Spinal cord (tissue), 9 donors: ENCODE measurements at regions not wholly inside any gene's neighbourhood (a gene's known extent, or its start where the extent isn't known, plus 50 kb on each side); places are given as distances from the start of the nearest gene placed in this dataset.

Experiments
- DNase-seq, 6 donors: peaks; one replicate each; pipeline versions ENCODE4 v3.0.0 to v3.0.0-alpha.2; 2013 to 2015; ENCODE audit warnings: low spot score in 6 of 6, low read depth in 4 of 6
- H3K27ac ChIP-seq: one replicate; pipeline ENCODE4 v1.5.1; 2013; ENCODE audit warnings: low read depth, low read length, control low read depth
- H3K27me3 ChIP-seq: one replicate; pipeline ENCODE4 v1.6.1; 2013; ENCODE audit warnings: low read length; ENCODE audit not compliant: control insufficient read depth, insufficient read depth
- H3K36me3 ChIP-seq: one replicate; pipeline ENCODE4 v1.6.1; 2013; ENCODE audit warnings: low read length; ENCODE audit not compliant: control insufficient read depth, insufficient read depth
- H3K4me1 ChIP-seq: one replicate; pipeline ENCODE4 v1.6.1; 2013; ENCODE audit warnings: low read length; ENCODE audit not compliant: control insufficient read depth, insufficient read depth
- H3K4me3 ChIP-seq: one replicate; pipeline ENCODE4 v1.5.1; 2013; ENCODE audit warnings: low read depth, low read length, control low read depth
- H3K9me3 ChIP-seq: one replicate; pipeline ENCODE4 v1.6.1; 2013; ENCODE audit warnings: low read length; ENCODE audit not compliant: control insufficient read depth, insufficient read depth
- WGBS: methylation state at CpG from one replicate; pipeline ENCODE4 v1.1.5; 2013; ENCODE audit warnings: missing lambda C conversion rate; ENCODE audit not compliant: insufficient coverage; 5-methylcytosine and 5-hydroxymethylcytosine counted together
- donor health status: healthy.

DNA sequence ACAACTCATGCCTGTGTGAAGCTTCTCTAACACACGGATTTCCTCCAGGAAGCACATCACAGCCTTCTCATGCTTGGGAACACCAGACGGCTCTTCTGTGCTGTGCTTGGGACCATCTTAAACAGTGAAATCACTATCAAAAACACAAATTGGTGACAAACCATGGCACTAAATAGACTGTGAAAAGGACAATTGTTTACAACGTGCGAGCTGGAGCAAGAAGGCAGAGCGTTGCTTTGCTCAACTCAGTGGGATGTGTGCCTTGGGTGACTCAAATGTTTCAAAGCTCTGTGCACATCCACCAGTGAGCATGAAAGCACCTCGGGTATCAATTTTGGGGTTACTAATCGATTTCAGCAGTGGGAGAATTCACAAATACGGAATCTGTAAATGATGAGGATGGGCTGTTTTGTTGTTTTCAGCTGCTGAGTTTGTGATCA is 182.4 kb upstream of the ARL4C start:
- 75% methylated on average over 8 of the region's 8 CpGs for WGBS
- Histone ChIP-seq H3K27ac (no peak overlapping the region), H3K36me3 (no peaks in the 10 kb centered on the region), H3K27me3 (no peaks in the 10 kb centered on the region), H3K4me1 (peaks cover 23% of the 10 kb centered on the region), H3K4me3 (no peak overlapping the region), H3K9me3 (no peaks in the 10 kb centered on the region)
- DNase-seq, result peak in 1 of 6 donors; percentile 57

DNA sequence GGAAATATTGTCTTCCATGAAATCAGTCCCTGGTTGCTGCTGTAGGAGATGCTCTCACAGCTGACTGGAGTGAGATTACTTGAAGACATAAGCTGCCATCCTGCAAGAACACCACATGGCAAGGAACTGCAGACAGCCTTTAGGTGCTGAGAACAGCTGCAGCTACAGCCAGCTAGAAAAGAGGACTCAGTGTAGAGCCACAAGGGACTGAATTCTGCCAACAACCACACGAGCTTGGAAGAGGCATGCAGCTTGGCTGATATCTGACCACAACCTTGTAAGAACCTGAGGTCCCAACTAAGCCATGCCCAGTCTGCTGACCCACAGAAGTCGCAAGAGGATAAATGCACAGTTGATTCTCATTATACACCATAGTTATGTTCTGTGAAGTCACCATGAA is 181.8 kb upstream of the ARL4C start:
- peak in 2 of 6 donors; percentile 32 to 42 for DNase-seq
- WGBS, result 17% methylated on average over 1 of the region's 2 CpGs
- Histone ChIP-seq H3K36me3 (no peaks in the 10 kb centered on the region), H3K27ac (no peak overlapping the region), H3K4me1 (peaks cover 23% of the 10 kb centered on the region), H3K4me3 (no peak overlapping the region), H3K9me3 (no peaks in the 10 kb centered on the region), H3K27me3 (no peaks in the 10 kb centered on the region)

DNA sequence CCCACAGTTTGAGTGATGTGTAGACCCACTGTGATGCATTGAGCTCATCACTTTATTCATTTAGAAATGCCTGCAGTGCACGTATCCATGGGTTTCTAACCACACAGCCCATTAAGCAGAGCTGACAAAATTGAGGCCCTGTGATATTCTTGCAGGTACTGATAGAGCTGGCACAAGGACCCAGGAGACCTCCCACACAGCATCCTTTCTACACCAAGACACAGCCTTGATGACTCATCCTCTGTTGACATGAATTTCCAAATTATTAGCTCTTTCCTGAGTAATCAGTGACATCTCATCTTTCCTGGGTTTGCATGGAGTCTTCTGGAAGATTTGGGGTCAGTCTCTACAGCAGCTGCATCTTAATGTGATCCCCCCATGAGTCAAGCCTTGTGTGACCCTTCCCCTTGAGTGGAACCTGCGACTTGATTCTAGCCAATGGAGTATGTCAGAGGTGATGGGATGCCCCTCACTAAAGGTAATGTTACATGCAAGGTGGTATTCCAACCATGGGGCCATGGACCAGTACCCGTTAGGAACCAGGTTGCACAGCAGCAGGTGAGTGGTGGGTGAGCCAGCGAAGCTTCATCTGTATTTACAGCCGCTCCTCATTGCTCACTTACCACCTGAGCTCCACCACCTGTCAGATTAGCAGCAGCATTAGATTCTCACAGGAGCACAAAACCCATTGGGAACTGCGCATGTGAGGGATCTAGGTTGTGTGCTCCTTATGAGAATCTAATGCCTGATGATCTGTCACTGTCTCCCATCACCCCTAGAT is 181.1 kb upstream of the ARL4C start:
- no peaks in the 10 kb centered on the region for H3K9me3 ChIP-seq
- DNase-seq, result no peak
- H3K4me1 ChIP-seq, result peaks cover 23% of the 10 kb centered on the region
- no peak overlapping the region for H3K4me3 ChIP-seq
- WGBS, result 100% methylated on average over 2 of the region's 6 CpGs
- no peak overlapping the region for H3K27ac ChIP-seq
- no peaks in the 10 kb centered on the region for H3K27me3 ChIP-seq
- H3K36me3 ChIP-seq, result no peaks in the 10 kb centered on the region

DNA sequence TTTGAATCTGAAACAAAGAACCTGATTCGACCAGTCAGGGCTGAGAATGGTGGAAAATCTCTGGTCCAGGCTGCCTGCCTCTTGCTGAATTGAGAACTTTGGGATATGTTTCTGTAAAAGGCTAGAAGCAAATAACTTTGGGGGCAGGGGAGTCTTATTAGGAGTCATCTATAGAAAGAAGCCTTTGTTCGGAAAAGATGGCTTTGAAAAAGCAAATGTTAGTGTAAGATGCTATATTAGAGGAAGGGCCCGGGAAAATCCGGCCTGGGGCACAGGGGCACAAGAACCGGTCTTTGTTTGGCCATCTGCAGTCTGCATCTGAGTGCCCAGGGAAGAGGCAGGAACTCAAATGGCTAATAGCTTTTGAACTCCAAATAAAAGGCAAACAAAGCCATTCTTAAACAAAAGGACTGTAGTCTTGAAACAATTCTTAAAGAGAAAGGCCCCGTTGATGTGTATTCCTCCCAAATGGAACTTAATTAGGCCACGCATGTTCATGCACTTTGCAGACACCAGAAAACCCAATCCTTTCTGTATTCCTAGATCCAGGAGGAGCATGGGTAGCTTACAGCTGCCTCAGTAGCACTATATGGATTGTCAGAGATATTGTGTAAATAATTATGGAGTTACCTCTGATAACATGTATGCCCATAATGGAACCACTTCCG is 180.0 kb upstream of the ARL4C start:
- no peaks in the 10 kb centered on the region for H3K9me3 ChIP-seq
- no peaks in the 10 kb centered on the region for H3K36me3 ChIP-seq
- no peaks in the 10 kb centered on the region for H3K27me3 ChIP-seq
- H3K4me3 ChIP-seq, result no peak overlapping the region
- 28% methylated on average over 5 of the region's 8 CpGs for WGBS
- peak in 1 of 6 donors; percentile 28 for DNase-seq
- H3K27ac ChIP-seq, result no peak overlapping the region
- peaks cover 23% of the 10 kb centered on the region for H3K4me1 ChIP-seq

DNA sequence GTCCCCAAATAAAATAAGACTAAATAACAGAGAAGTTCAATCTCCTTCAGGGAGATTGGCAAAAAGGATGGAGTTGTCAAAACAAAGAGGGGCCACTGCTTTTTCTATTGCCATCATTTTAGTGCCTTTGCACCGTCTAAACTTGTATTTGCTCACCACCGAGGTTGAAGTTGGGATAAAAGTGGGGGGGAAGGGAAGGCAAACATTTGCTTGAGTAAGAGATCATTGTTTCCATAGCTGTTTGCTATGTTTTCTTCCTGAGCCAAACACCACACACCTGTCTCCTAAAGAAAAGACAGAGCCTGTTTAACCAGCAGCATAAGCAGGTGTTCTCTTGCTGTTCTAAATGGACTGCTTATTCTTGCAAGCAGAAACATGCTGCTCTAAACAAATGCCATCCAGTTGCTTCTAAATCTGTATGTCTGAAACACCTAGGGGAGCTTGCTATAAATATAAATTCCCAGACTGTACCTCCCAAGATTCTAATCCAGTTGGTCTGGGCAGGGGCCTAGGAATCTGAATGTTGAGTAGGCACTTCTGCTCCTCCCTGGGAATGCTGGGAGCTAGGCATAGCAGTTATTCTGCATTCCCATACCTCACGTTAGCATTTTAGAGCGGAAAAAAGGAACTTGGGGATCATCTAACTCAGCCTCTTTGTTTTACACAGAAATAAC is 179.4 kb upstream of the ARL4C start:
- no CpG with 5 or more reads among the region's 4 CpGs for WGBS
- H3K4me1 ChIP-seq, result peaks cover 24% of the 10 kb centered on the region
- H3K27me3 ChIP-seq, result no peaks in the 10 kb centered on the region
- no peaks in the 10 kb centered on the region for H3K9me3 ChIP-seq
- peak in 1 of 6 donors; percentile 73 for DNase-seq
- H3K27ac ChIP-seq, result no peak overlapping the region
- no peaks in the 10 kb centered on the region for H3K36me3 ChIP-seq
- no peak overlapping the region for H3K4me3 ChIP-seq

DNA sequence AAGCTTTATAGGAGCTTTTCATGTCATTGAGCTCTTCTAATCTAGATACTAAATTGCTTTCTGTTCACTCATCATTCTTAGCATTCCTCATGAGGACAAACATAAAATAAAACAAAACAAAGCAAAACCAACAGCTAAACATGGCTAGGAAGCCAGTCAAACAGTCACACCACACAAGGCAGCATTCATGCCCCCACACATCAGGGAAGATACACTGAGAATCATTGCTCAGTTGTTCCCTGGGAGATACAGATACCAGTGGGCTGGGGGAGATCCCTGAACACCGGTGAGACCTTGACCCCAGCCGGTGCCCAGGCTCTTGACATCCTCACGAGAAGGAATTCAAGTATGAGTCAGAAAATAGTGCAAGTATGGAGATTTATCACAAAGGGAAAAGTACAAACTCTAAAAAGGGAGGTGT is 177.9 kb upstream of the ARL4C start:
- no peaks in the 10 kb centered on the region for H3K36me3 ChIP-seq
- 64% methylated on average over 3 of the region's 3 CpGs for WGBS
- DNase-seq, result no peak
- H3K27me3 ChIP-seq, result no peaks in the 10 kb centered on the region
- H3K9me3 ChIP-seq, result no peaks in the 10 kb centered on the region
- peaks cover 21% of the 10 kb centered on the region for H3K4me1 ChIP-seq
- H3K27ac ChIP-seq, result no peak overlapping the region
- H3K4me3 ChIP-seq, result no peak overlapping the region

DNA sequence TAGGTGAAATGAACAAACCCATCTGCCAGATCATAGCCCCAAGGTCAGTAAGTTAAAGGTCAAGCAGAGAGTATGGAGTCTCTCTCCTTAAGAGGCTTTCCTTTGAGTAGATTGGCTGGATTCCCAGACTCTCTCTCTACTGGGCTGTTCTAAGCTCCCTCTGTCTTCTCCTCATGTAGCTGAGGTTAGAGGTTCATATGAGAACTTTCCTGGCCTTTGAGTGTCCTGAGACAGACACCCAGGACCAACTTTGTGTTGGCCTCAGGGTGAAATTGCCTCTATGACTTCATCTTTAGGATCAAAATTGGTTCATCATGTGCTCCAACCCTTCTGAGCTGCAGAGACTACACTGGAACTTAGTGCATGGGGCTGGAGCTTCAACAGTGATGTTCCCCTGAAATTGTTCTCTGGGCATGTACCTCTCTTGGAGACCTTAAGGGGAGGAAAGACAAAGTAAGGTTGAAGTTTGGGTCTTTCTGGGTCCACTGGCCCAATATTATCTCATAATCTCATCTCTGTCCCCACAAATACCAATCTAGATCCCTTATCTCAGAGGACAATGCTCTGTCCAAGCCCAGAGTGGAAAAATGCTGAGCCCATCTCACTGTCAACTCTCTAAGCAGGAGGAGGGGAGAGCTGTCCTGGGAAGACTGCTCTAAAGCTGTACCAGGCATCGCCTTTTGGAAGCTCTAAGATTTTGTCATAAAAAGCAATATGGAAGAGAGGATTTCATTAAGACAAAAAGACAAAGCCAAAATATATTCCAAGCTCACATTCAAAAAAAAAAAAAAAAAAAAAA is 177.3 kb upstream of the ARL4C start:
- no CpG with 5 or more reads among the region's 1 CpG for WGBS
- Histone ChIP-seq H3K4me3 (no peak overlapping the region), H3K27ac (no peak overlapping the region), H3K4me1 (peaks cover 16% of the 10 kb centered on the region), H3K9me3 (no peaks in the 10 kb centered on the region), H3K27me3 (no peaks in the 10 kb centered on the region), H3K36me3 (no peaks in the 10 kb centered on the region)
- DNase-seq, result no peak

DNA sequence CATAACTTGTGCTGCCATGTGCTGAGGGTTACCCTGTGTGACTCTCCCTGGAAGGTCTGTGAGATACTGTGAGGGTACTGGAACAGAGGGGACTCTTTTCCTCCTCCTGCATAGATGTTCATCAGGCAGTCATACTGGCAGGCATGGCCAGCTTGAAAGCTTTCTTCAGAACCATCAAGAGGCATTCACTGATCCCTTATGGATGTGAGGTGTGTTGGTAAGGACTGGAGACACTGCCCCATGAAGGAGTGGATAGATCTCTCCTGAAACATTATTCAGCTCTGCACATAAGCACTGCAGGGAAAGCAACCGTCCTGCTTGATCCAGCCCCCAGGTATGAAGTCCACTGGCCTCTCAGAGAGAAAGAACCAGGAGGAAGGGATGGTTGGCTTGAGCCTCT is 176.6 kb upstream of the ARL4C start:
- Histone ChIP-seq H3K27ac (no peak overlapping the region), H3K36me3 (no peaks in the 10 kb centered on the region), H3K4me3 (no peak overlapping the region), H3K9me3 (no peaks in the 10 kb centered on the region), H3K4me1 (peaks cover 15% of the 10 kb centered on the region), H3K27me3 (no peaks in the 10 kb centered on the region)
- DNase-seq, result no peak
- WGBS, result no CpG with 5 or more reads among the region's 1 CpG

DNA sequence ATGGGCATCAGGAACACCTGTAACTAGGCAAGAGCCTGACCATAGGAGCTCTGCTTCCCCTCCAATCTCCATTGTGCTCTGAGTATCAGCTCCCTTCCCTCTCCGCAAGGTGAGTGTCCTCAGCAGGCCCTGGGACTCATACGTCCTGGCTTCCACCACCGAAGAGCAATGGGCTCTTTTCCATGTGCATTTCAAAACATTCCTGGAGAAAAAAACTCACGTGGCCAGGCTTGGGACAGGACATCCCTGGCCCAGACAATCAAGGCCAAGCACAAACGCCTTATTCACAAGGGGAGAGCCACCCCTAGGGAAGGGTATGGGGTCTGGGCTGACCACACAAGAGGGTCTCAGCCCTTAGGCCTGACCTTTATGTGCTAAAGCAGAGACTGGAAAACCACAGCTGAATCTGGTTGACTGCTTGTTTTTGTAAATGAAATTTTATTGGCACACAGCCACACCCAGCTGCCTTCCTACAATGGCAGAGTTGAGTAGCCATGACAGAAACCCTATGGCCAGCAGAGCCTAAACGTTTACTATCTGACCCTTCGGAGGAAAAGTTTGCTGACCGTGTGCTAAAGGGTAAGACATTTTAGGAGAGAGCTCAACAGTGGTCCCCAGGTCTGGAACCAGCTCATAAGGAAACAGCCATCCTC is 175.7 kb upstream of the ARL4C start:
- H3K4me3 ChIP-seq, result no peak overlapping the region
- H3K36me3 ChIP-seq, result no peaks in the 10 kb centered on the region
- peaks cover 15% of the 10 kb centered on the region for H3K4me1 ChIP-seq
- 69% methylated on average over 7 of the region's 8 CpGs for WGBS
- DNase-seq, result no peak
- H3K27me3 ChIP-seq, result no peaks in the 10 kb centered on the region
- H3K9me3 ChIP-seq, result no peaks in the 10 kb centered on the region
- no peak overlapping the region for H3K27ac ChIP-seq
